SJCRH30 (cell line): ENCODE measurements at regions not wholly inside any gene's neighbourhood (a gene's known extent, or its start where the extent isn't known, plus 50 kb on each side); places are given as distances from the start of the nearest gene placed in this dataset.

ENCODE experiments used
- DNase-seq, 2 experiments: peaks; one replicate each; pipeline ENCODE4 v3.0.0-alpha.2; 2015 to 2020
- H3K27ac ChIP-seq: fragments of 250-450 bp; sonication (Bioruptor Pico); 2 replicates; pipeline ENCODE4 v1.5.1; 2020; ENCODE audit warnings: mild to moderate bottlenecking, moderate library complexity
- H3K27me3 ChIP-seq: fragments of 250-450 bp; sonication (Bioruptor Pico); 2 replicates; pipeline ENCODE4 v1.5.1; 2020; ENCODE audit warnings: mild to moderate bottlenecking, moderate library complexity
- H3K36me3 ChIP-seq: fragments of 250-450 bp; sonication (Bioruptor Pico); 2 replicates; pipeline ENCODE4 v1.5.1; 2020; ENCODE audit warnings: mild to moderate bottlenecking, moderate library complexity
- H3K4me1 ChIP-seq: fragments of 250-450 bp; sonication (Bioruptor Pico); 2 replicates; pipeline ENCODE4 v1.5.1; 2020; ENCODE audit warnings: mild to moderate bottlenecking, moderate library complexity
- H3K4me3 ChIP-seq: fragments of 250-450 bp; sonication (Bioruptor Pico); 2 replicates; pipeline ENCODE4 v1.5.1; 2020; ENCODE audit warnings: mild to moderate bottlenecking, moderate library complexity
- H3K9me3 ChIP-seq: fragments of 250-450 bp; sonication (Bioruptor Pico); replicated peaks from 2 replicates; pipeline ENCODE4 v1.5.1; 2020; ENCODE audit warnings: mild to moderate bottlenecking, moderate library complexity

GRCh38 chr14:101128478-101129321 is 225.2 kb upstream of the RTL1 start:
- H3K4me3 ChIP-seq, result no peak overlapping the region
- no peaks in the 10 kb centered on the region for H3K36me3 ChIP-seq
- no peak overlapping the region for H3K27ac ChIP-seq
- H3K9me3 ChIP-seq, result no peaks in the 10 kb centered on the region
- peak in 1 of 2 experiments; percentile 0 for DNase-seq
- peaks cover 7% of the 10 kb centered on the region; the same call in 1 of the 2 replicates for H3K4me1 ChIP-seq
- H3K27me3 ChIP-seq, result no peaks in the 10 kb centered on the region

- H3K9me3 ChIP-seq, result no peaks in the 10 kb centered on the region
- peaks cover 7% of the 10 kb centered on the region; the same call in 1 of the 2 replicates for H3K4me1 ChIP-seq
- no peak overlapping the region for H3K27ac ChIP-seq
- no peak for DNase-seq
- H3K4me3 ChIP-seq, result no peak overlapping the region
- H3K27me3 ChIP-seq, result no peaks in the 10 kb centered on the region
- H3K36me3 ChIP-seq, result no peaks in the 10 kb centered on the region
Measured at GRCh38 chr14:101129521-101130167, 226.1 kb upstream of the RTL1 start.

- Histone ChIP-seq H3K9me3 (no peaks in the 10 kb centered on the region), H3K36me3 (no peaks in the 10 kb centered on the region), H3K4me3 (no peak overlapping the region), H3K4me1 (peaks cover 7% of the 10 kb centered on the region; the same call in 1 of the 2 replicates), H3K27ac (no peak overlapping the region), H3K27me3 (no peaks in the 10 kb centered on the region)
- peak in 1 of 2 experiments; percentile 5 for DNase-seq
Measured at GRCh38 chr14:101130861-101131260, 227.3 kb upstream of the RTL1 start.

- H3K9me3 ChIP-seq, result no peaks in the 10 kb centered on the region
- H3K4me3 ChIP-seq, result no peak overlapping the region
- DNase-seq, result peak in 1 of 2 experiments; percentile 0
- no peaks in the 10 kb centered on the region for H3K36me3 ChIP-seq
- peaks cover 5% of the 10 kb centered on the region; the same call in 1 of the 2 replicates for H3K4me1 ChIP-seq
- no peak overlapping the region for H3K27ac ChIP-seq
- no peaks in the 10 kb centered on the region for H3K27me3 ChIP-seq
Measured at GRCh38 chr14:101131451-101131916, 228.0 kb upstream of the RTL1 start.

- Histone ChIP-seq H3K9me3 (no peaks in the 10 kb centered on the region), H3K4me1 (no peaks in the 10 kb centered on the region; the same call in 1 of the 2 replicates), H3K27me3 (no peaks in the 10 kb centered on the region), H3K27ac (no peak overlapping the region), H3K36me3 (no peaks in the 10 kb centered on the region), H3K4me3 (no peak overlapping the region)
- peak in 1 of 2 experiments; percentile 0 for DNase-seq
Measured at GRCh38 chr14:101132051-101132571, 228.6 kb upstream of the RTL1 start.

- Histone ChIP-seq H3K27ac (no peak overlapping the region), H3K27me3 (no peaks in the 10 kb centered on the region), H3K4me1 (no peaks in the 10 kb centered on the region), H3K36me3 (no peaks in the 10 kb centered on the region), H3K4me3 (no peak overlapping the region), H3K9me3 (no peaks in the 10 kb centered on the region)
- DNase-seq, result peak in 1 of 2 experiments; percentile 1
Measured at GRCh38 chr14:101132588-101132987, 229.1 kb upstream of the RTL1 start.

- Histone ChIP-seq H3K27ac (no peak overlapping the region), H3K36me3 (no peaks in the 10 kb centered on the region), H3K9me3 (no peaks in the 10 kb centered on the region), H3K4me1 (no peaks in the 10 kb centered on the region), H3K27me3 (no peaks in the 10 kb centered on the region), H3K4me3 (no peak overlapping the region)
- DNase-seq, result no peak
Measured at GRCh38 chr14:101133068-101133467, 229.5 kb upstream of the RTL1 start.

- no peak overlapping the region for H3K27ac ChIP-seq
- no peaks in the 10 kb centered on the region for H3K4me1 ChIP-seq
- peak in 1 of 2 experiments; percentile 23 for DNase-seq
- no peaks in the 10 kb centered on the region for H3K9me3 ChIP-seq
- H3K4me3 ChIP-seq, result no peak overlapping the region
- no peaks in the 10 kb centered on the region for H3K27me3 ChIP-seq
- H3K36me3 ChIP-seq, result no peaks in the 10 kb centered on the region
Measured at GRCh38 chr14:101134161-101134631, 230.7 kb upstream of the RTL1 start.

- Histone ChIP-seq H3K27ac (no peak overlapping the region), H3K27me3 (no peaks in the 10 kb centered on the region), H3K4me3 (no peak overlapping the region), H3K36me3 (no peaks in the 10 kb centered on the region), H3K4me1 (no peaks in the 10 kb centered on the region), H3K9me3 (no peaks in the 10 kb centered on the region)
- no peak for DNase-seq
Measured at GRCh38 chr14:101134851-101135433, 231.4 kb upstream of the RTL1 start.

GRCh38 chr14:101135796-101136742 is 232.5 kb upstream of the RTL1 start:
- Histone ChIP-seq H3K4me1 (no peaks in the 10 kb centered on the region), H3K4me3 (no peak overlapping the region), H3K9me3 (no peaks in the 10 kb centered on the region), H3K36me3 (no peaks in the 10 kb centered on the region), H3K27ac (no peak overlapping the region), H3K27me3 (no peaks in the 10 kb centered on the region)
- no peak for DNase-seq

- H3K27ac ChIP-seq, result no peak overlapping the region
- H3K4me3 ChIP-seq, result no peak overlapping the region
- DNase-seq, result no peak
- H3K36me3 ChIP-seq, result no peaks in the 10 kb centered on the region
- H3K27me3 ChIP-seq, result no peaks in the 10 kb centered on the region
- H3K4me1 ChIP-seq, result no peaks in the 10 kb centered on the region
- no peaks in the 10 kb centered on the region for H3K9me3 ChIP-seq
Measured at GRCh38 chr14:101137234-101137633, 233.7 kb upstream of the RTL1 start.

GRCh38 chr14:101147848-101148247 is 244.3 kb upstream of the RTL1 start:
- Histone ChIP-seq H3K36me3 (no peaks in the 10 kb centered on the region), H3K27ac (no peak overlapping the region), H3K4me1 (no peaks in the 10 kb centered on the region), H3K27me3 (no peaks in the 10 kb centered on the region), H3K9me3 (0 out of 2 replicates have a peak, but pooled peaks cover under 1% of the 10 kb centered on the region), H3K4me3 (no peak overlapping the region)
- no peak for DNase-seq

GRCh38 chr14:101150039-101150610 is 246.6 kb upstream of the RTL1 start:
- H3K4me1 ChIP-seq, result no peaks in the 10 kb centered on the region
- H3K27ac ChIP-seq, result no peak overlapping the region
- H3K36me3 ChIP-seq, result no peaks in the 10 kb centered on the region
- no peaks in the 10 kb centered on the region for H3K27me3 ChIP-seq
- DNase-seq, result no peak
- H3K9me3 ChIP-seq, result no peaks in the 10 kb centered on the region
- no peak overlapping the region for H3K4me3 ChIP-seq
